ENCODE measurements at regions not wholly inside any gene's neighbourhood (a gene's known extent, or its start where the extent isn't known, plus 50 kb on each side); places are given as distances from the start of the nearest gene placed in this dataset.

GRCh38 chr5:90226433-90227099 is 183.0 kb downstream of the CETN3 start:
- TF ChIP-seq CTCF (IDR thresholded peaks at IDR 0.05) (no peak), POLR2A (IDR thresholded peaks at IDR 0.05) (no peak)
